SK-N-SH treated with all-trans-retinoic acid at 6 μM for 48 hours (cell line): ENCODE measurements at regions not wholly inside any gene's neighbourhood (a gene's known extent, or its start where the extent isn't known, plus 50 kb on each side); places are given as distances from the start of the nearest gene placed in this dataset.

Source experiments
- CREB5 ChIP-seq: fragments of 250-450 bp; sonication (Bioruptor Pico); IDR thresholded peaks from 2 replicates; pipeline ENCODE4 v1.5.1; 2020; ENCODE audit warnings: low read depth, mild to moderate bottlenecking, moderate library complexity
- PATZ1 ChIP-seq: fragments of 250-450 bp; sonication (Bioruptor Pico); IDR thresholded peaks from 2 replicates; pipeline ENCODE4 v1.8.0; 2020; ENCODE audit warnings: mild to moderate bottlenecking, moderate library complexity, borderline replicate concordance
- POU6F1 ChIP-seq: fragments of 250-450 bp; sonication (Bioruptor Pico); IDR thresholded peaks from 2 replicates; pipeline ENCODE4 v1.8.0; 2021; ENCODE audit warnings: low read depth, mild to moderate bottlenecking, moderate library complexity, borderline replicate concordance
- RARB ChIP-seq: fragments of 250-450 bp; sonication (Bioruptor Pico); IDR thresholded peaks from 2 replicates; pipeline ENCODE4 v1.8.0; 2021; ENCODE audit warnings: mild to moderate bottlenecking, moderate library complexity
- ZFP3 ChIP-seq: fragments of 250-450 bp; sonication (Bioruptor Pico); IDR thresholded peaks from 2 replicates; pipeline ENCODE4 v1.5.0; 2020; ENCODE audit warnings: mild to moderate bottlenecking, moderate library complexity
- ZFP30 ChIP-seq: fragments of 450-650 bp; formaldehyde crosslinking; IDR thresholded peaks from 2 replicates; pipeline ENCODE4 v1.5.0; 2022; ENCODE audit warnings: mild to moderate bottlenecking, moderate library complexity
- ZNF565 ChIP-seq: fragments of 450-650 bp; formaldehyde crosslinking; conservative IDR thresholded peaks from 2 replicates; pipeline ENCODE4 v1.5.0; 2020; ENCODE audit warnings: low read depth, mild to moderate bottlenecking, moderate library complexity
- ZNF70 ChIP-seq: fragments of 450-650 bp; formaldehyde crosslinking; IDR thresholded peaks from 2 replicates; pipeline ENCODE4 v1.5.0; 2020; ENCODE audit warnings: mild to moderate bottlenecking, moderate library complexity

DNA sequence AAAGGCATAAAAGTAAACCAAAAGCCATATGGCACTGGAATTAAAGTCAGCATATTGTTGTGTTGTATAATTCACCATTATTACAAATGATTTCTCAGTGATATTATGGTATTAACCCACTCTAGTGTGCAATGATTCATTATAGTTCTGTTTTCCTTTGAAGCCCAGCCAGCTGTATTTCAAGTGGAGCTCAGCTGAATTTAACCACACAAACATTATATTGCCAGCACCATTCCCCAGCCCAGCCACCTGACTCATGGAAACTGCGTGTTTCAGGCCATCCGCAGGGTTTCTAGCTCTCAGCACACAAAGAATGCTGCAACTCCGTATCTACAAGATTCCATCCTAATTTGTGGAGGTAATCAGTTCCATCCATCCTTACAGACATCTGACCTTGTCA lies 166.8 kb upstream of the CHAC2 start:
- TF ChIP-seq ZNF565 (CRISPR knock-in tag) (no peak), ZFP3 (no peak), ZNF70 (no peak), PATZ1 (CRISPR knock-in tag) (no peak), CREB5 (CRISPR knock-in tag) (no peak), ZFP30 (CRISPR knock-in tag) (no peak), RARB (CRISPR knock-in tag) (no peak), POU6F1 (CRISPR knock-in tag) (no peak)
